BE2C (cell line): ENCODE measurements at regions not wholly inside any gene's neighbourhood (a gene's known extent, or its start where the extent isn't known, plus 50 kb on each side); places are given as distances from the start of the nearest gene placed in this dataset.
"Not testable (repeated sequence)": the region's sequence is repeated elsewhere in the genome, so short reads cannot be mapped to it uniquely, and the experiment has no call there.

ENCODE experiments used
- DNase-seq: peaks from one replicate; pipeline ENCODE4 v3.0.0-alpha.2; 2020
- H3K27me3 ChIP-seq: fragments of 250-450 bp; sonication (Bioruptor Pico); 2 replicates; pipeline ENCODE4 v1.5.1; 2020; ENCODE audit warnings: mild to moderate bottlenecking
- H3K36me3 ChIP-seq: fragments of 250-450 bp; sonication (Bioruptor Pico); 2 replicates; pipeline ENCODE4 v1.5.1; 2020; ENCODE audit warnings: mild to moderate bottlenecking
- H3K4me1 ChIP-seq: fragments of 250-450 bp; sonication (Bioruptor Pico); 2 replicates; pipeline ENCODE4 v1.5.1; 2020
- H3K4me3 ChIP-seq: 2 replicates; pipeline ENCODE4 v1.5.1; 2011; ENCODE audit warnings: low read depth, low read length
- H3K9me3 ChIP-seq: fragments of 250-450 bp; sonication (Bioruptor Pico); 2 replicates; pipeline ENCODE4 v1.5.1; 2020

GRCh38 chr2:87477669-87478428, 270.0 kb upstream of the PLGLB2 start:
- not testable (repeated sequence) for H3K9me3 ChIP-seq, DNase-seq, H3K4me3 ChIP-seq, H3K27me3 ChIP-seq, H3K36me3 ChIP-seq, H3K4me1 ChIP-seq

- not testable (repeated sequence) for H3K9me3 ChIP-seq, DNase-seq, H3K4me1 ChIP-seq
Observed at GRCh38 chr2:87478911-87479310, 269.0 kb upstream of the PLGLB2 start.

GRCh38 chr2:87483093-87483680, 264.7 kb upstream of the PLGLB2 start:
- not testable (repeated sequence) for H3K27me3 ChIP-seq, H3K4me1 ChIP-seq, DNase-seq, H3K4me3 ChIP-seq, H3K36me3 ChIP-seq, H3K9me3 ChIP-seq

More at GRCh38 chr2:87478911-87479310, 269.0 kb upstream of the PLGLB2 start:
- not testable (repeated sequence) for H3K4me3 ChIP-seq, H3K27me3 ChIP-seq, H3K36me3 ChIP-seq

GRCh38 chr2:87484363-87484762, 263.5 kb upstream of the PLGLB2 start:
- H3K4me3 ChIP-seq, H3K4me1 ChIP-seq, H3K9me3 ChIP-seq, H3K36me3 ChIP-seq, H3K27me3 ChIP-seq, DNase-seq: not testable (repeated sequence)

GRCh38 chr2:87485455-87485854, 262.4 kb upstream of the PLGLB2 start:
- not testable (repeated sequence) for H3K4me3 ChIP-seq, H3K27me3 ChIP-seq, H3K9me3 ChIP-seq, DNase-seq, H3K36me3 ChIP-seq, H3K4me1 ChIP-seq

- not testable (repeated sequence) for DNase-seq, H3K4me3 ChIP-seq
Observed at GRCh38 chr2:87485884-87486283, 262.0 kb upstream of the PLGLB2 start.

GRCh38 chr2:87486413-87486812, 261.5 kb upstream of the PLGLB2 start:
- H3K9me3 ChIP-seq, H3K4me3 ChIP-seq, DNase-seq, H3K27me3 ChIP-seq, H3K36me3 ChIP-seq, H3K4me1 ChIP-seq: not testable (repeated sequence)

More at GRCh38 chr2:87485884-87486283, 262.0 kb upstream of the PLGLB2 start:
- H3K36me3 ChIP-seq, H3K4me1 ChIP-seq, H3K9me3 ChIP-seq, H3K27me3 ChIP-seq: not testable (repeated sequence)

GRCh38 chr2:87488021-87488420, 259.9 kb upstream of the PLGLB2 start:
- not testable (repeated sequence) for H3K36me3 ChIP-seq, H3K4me3 ChIP-seq, H3K27me3 ChIP-seq, H3K9me3 ChIP-seq, DNase-seq, H3K4me1 ChIP-seq

GRCh38 chr2:87488991-87489390, 258.9 kb upstream of the PLGLB2 start:
- H3K4me1 ChIP-seq, H3K9me3 ChIP-seq, DNase-seq, H3K27me3 ChIP-seq, H3K36me3 ChIP-seq, H3K4me3 ChIP-seq: not testable (repeated sequence)

GRCh38 chr2:87494846-87495245, 253.0 kb upstream of the PLGLB2 start:
- H3K36me3 ChIP-seq, H3K27me3 ChIP-seq: not testable (repeated sequence)

GRCh38 chr2:87495455-87495854, 252.4 kb upstream of the PLGLB2 start:
- H3K27me3 ChIP-seq, H3K4me3 ChIP-seq, H3K9me3 ChIP-seq, H3K4me1 ChIP-seq, H3K36me3 ChIP-seq, DNase-seq: not testable (repeated sequence)

More at GRCh38 chr2:87494846-87495245, 253.0 kb upstream of the PLGLB2 start:
- not testable (repeated sequence) for DNase-seq, H3K4me3 ChIP-seq, H3K9me3 ChIP-seq, H3K4me1 ChIP-seq
